Right lobe of liver (tissue), 6 donors: ENCODE measurements at regions not wholly inside any gene's neighbourhood (a gene's known extent, or its start where the extent isn't known, plus 50 kb on each side); places are given as distances from the start of the nearest gene placed in this dataset.

Experiments used
- ATAC-seq, 4 donors: fragments of 200-7000 bp; cut with Tn5 transposase; one replicate each; pipeline ENCODE4 v1.9.1; 2020; ENCODE audit warnings: mild to moderate bottlenecking in 4 of 4, moderate library complexity in 4 of 4
- DNase-seq, 3 donors: peaks; one replicate each; pipeline ENCODE4 v3.0.0-alpha.2; 2020
- H3K27ac ChIP-seq, 3 donors: fragments of 200-600 bp; one replicate each; pipeline ENCODE4 v1.8.0; 2022
- H3K27me3 ChIP-seq, 2 donors: fragments of 200-600 bp; one replicate each; pipeline ENCODE4 v1.8.0; 2022
- H3K36me3 ChIP-seq, 4 donors: fragments of 200-600 bp; sonication (generic) in 1 of 4; one replicate each; pipeline versions ENCODE4 v1.5.1 to v1.8.0; 2017 to 2022; ENCODE audit warnings: control low read depth in 1 of 4
- H3K4me1 ChIP-seq, 4 donors: fragments of 200-600 bp; sonication (generic) in 1 of 4; one replicate each; pipeline versions ENCODE4 v1.5.1 to v1.8.0; 2017 to 2022; ENCODE audit warnings: control low read depth in 1 of 4
- H3K4me3 ChIP-seq, 3 donors: fragments of 200-600 bp; one replicate each; pipeline ENCODE4 v1.8.0; 2022
- H3K9me3 ChIP-seq, 4 donors: fragments of 200-600 bp; sonication (generic) in 1 of 4; one replicate each; pipeline versions ENCODE4 v1.5.1 to v1.8.0; 2017 to 2022; ENCODE audit warnings: control low read depth in 1 of 4
- POLR2A ChIP-seq: fragments of 450-650 bp; IDR thresholded peaks from one replicate; pipeline ENCODE4 v1.6.1; 2017; ENCODE audit warnings: antibody characterized with exemption, mild to moderate bottlenecking
- WGBS: methylation state at CpG from one replicate; pipeline ENCODE4 v1.1.6; 2018; ENCODE audit warnings: low coverage, low lambda C conversion rate; ENCODE audit not compliant: insufficient coverage; ENCODE audit errors: missing lambda C conversion rate; 5-methylcytosine and 5-hydroxymethylcytosine counted together
- intact Hi-C, 2 donors: fragments of 100-400 bp; cut with DNase I; formaldehyde crosslinking; loops; one replicate each; pipeline versions ENCODE4 v1.11.2 to v1.14.1; 2022
- TF ChIP-seq, protein P1 (sequence below), 4 donors: fragments of 200-600 bp in 3 of 4; fragments of 450-650 bp in 1 of 4; IDR thresholded peaks; one replicate each; pipeline versions ENCODE4 v1.5.1 to v1.8.0; 2016 to 2022; ENCODE audit warnings: antibody characterized with exemption in 4 of 4, mild to moderate bottlenecking in 2 of 4
- donor health status: DM: no; HTN: yes; CAD: no.
- donor health status: DM: no; HTN: no; CAD: no.
- donor health status: DM: no; HTN: no; CAD: no.
- donor health status: DM: no; HTN: yes; CAD: no.
- donor health status: DM: no; HTN: yes; CAD: no.

DNA sequence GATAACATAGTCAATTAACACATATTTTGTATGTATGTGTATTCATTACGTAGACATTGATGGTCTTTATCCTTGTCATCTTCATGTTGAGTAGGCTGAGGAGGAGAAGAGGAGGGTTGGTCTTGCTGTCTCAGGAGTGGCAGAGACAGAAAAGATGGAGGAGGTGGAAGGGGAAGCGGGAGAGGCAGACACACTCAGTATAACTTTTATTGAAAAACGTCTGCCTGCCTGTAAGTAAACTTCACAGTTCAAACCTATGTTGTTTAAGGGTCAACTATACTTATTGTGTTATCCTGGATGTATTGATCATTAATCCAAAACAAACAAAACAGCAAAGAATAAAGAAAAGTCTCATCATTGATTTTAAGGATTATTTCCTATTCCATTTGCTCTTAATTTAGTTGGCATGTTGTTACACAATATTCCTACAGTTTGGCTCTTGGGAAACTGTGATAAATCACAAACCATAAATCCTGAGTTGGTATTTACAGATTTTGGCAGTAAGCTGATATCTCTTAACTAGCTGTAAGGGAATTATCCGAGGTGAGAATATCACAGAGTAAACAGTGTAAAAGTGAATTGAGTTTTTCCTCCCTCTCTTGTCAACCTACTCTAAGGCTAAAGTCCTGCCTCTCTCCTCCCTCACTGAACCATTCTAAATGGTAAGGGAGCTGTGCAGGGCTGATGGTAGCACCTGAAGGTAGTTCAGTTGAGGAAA lies 487.2 kb downstream of the SPATA31D1 start:
- H3K36me3 ChIP-seq = no peaks in the 10 kb centered on the region
- no peaks in the 10 kb centered on the region for H3K27me3 ChIP-seq
- H3K4me1 ChIP-seq = no peaks in the 10 kb centered on the region
- 56% methylated on average over 4 of the region's 4 CpGs for WGBS
- ATAC-seq = no peak
- no peak for DNase-seq
- no peak overlapping the region for H3K4me3 ChIP-seq
- TF ChIP-seq, protein P1, sequence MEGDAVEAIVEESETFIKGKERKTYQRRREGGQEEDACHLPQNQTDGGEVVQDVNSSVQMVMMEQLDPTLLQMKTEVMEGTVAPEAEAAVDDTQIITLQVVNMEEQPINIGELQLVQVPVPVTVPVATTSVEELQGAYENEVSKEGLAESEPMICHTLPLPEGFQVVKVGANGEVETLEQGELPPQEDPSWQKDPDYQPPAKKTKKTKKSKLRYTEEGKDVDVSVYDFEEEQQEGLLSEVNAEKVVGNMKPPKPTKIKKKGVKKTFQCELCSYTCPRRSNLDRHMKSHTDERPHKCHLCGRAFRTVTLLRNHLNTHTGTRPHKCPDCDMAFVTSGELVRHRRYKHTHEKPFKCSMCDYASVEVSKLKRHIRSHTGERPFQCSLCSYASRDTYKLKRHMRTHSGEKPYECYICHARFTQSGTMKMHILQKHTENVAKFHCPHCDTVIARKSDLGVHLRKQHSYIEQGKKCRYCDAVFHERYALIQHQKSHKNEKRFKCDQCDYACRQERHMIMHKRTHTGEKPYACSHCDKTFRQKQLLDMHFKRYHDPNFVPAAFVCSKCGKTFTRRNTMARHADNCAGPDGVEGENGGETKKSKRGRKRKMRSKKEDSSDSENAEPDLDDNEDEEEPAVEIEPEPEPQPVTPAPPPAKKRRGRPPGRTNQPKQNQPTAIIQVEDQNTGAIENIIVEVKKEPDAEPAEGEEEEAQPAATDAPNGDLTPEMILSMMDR (IDR thresholded peaks at IDR 0.05) = no peak
- TF ChIP-seq POLR2A = no peak
- no peak overlapping the region for H3K27ac ChIP-seq
- intact Hi-C loops = no loop called here
- H3K9me3 ChIP-seq = no peaks in the 10 kb centered on the region

DNA sequence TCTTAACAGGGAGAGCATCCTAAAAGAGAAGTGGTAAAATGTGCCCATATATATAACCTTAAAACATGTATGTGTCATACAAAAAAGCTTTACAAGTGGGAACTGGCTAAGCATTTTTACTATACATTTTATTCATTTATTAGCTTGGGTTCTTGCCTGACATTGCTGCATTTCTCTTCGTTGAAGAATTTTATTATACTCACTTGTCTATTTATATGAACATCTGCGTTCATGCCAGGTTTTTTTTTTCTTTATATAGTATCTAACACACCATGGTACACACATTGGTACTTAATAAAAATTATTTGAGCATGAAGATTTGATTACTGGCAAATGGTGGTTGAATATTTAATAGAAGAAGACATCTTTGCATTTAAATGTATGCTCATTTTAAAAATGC lies 492.3 kb downstream of the SPATA31D1 start:
- intact Hi-C loops = no loop called here

DNA sequence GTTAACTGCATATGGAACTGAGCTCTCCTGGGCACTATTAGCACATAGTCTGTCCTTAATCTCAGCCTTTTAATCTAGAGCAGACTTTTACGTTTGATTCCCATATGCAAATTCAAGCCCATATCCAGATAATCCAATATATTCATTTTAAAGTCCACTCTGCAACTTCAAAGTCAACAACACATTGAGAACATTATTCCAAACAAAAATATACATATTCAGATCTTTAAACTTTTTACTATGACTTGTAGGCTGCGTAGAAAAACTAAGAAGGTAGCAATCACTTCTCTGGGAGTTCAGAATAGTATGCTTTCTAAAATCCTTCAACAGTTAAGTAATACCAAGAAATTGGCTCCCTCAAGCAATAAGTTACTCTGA lies 499.4 kb downstream of the SPATA31D1 start:
- DNase-seq (no peak), ATAC-seq (no peak)
- Histone ChIP-seq H3K27me3 (no peaks in the 10 kb centered on the region), H3K4me3 (no peak overlapping the region), H3K9me3 (no peaks in the 10 kb centered on the region), H3K4me1 (peaks cover 0 to 23% (median 9%) of the 10 kb centered on the region in 4 donors), H3K27ac (peak overlapping the region; percentile 31 to 88 (median 74)), H3K36me3 (no peaks in the 10 kb centered on the region)
- TF ChIP-seq POLR2A = no peak
- TF ChIP-seq, protein P1 (IDR thresholded peaks at IDR 0.05) = no peak
- 25% methylated on average over 2 of the region's 2 CpGs for WGBS
- intact Hi-C loops = no loop called here

More for the DNA sequence above, 492.3 kb downstream of the SPATA31D1 start:
- Histone ChIP-seq H3K27me3 (no peaks in the 10 kb centered on the region), H3K27ac (no peak overlapping the region), H3K4me1 (no peaks in the 10 kb centered on the region), H3K36me3 (no peaks in the 10 kb centered on the region), H3K9me3 (no peaks in the 10 kb centered on the region), H3K4me3 (no peak overlapping the region)
- TF ChIP-seq, protein P1 (IDR thresholded peaks at IDR 0.05) = no peak
- no peak for TF ChIP-seq POLR2A
- DNase-seq = no peak
- WGBS = 74% methylated on average over 2 of the region's 2 CpGs
- no peak for ATAC-seq

DNA sequence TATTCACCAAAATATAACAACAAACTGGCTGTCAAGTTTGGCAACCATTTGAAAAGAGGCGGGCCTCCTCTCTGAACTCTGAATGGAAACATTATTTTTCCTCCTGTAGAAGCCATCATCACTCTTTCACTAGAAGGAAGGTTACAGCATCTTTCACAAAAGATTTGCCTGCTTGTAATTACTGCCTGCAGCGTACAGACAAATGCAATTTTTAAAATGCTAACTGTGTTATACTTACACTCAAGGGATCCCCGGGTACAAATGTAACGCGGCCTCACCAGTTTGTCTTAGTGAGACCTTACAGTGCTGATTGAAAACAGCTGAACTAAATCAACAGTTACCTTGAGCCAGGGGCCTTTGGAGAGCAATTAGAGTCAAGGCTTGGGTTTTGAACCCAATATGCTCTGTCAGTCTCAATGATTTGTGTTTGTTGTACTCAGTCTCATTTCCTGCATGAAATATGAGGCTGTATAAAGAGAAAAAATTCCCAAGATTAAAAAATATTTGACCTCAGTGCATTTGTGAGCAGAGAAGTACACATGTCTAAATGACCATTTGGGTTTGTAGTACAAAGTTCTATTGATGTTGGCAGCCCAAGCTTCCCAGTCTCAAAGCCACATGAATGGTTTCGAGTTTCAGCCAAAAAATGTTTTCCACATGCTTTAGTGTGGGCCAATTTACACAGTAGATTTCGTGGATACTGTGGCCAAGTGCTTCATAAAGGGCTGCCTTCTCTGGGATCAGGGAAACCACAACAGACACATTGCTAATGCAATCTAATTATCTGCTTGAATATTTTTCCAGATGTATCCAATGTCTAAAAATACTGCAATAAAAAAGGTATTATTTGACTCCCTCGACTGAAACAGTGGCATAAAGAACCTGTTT lies 500.0 kb downstream of the SPATA31D1 start:
- H3K4me3 ChIP-seq = no peak overlapping the region
- intact Hi-C loops = no loop called here
- ATAC-seq (peak; percentile 91 to 94 (median 92)), DNase-seq (peak in 1 of 3 donors; percentile 73)
- WGBS = 15% methylated on average over 8 of the region's 8 CpGs
- peak overlapping the region; percentile 31 to 88 (median 74) for H3K27ac ChIP-seq
- TF ChIP-seq, protein P1 (IDR thresholded peaks at IDR 0.05) = peak in 1 of 4 donors; percentile 3
- TF ChIP-seq POLR2A = no peak
- H3K9me3 ChIP-seq = no peaks in the 10 kb centered on the region
- H3K27me3 ChIP-seq = no peaks in the 10 kb centered on the region
- peaks cover 0 to 23% (median 9%) of the 10 kb centered on the region in 4 donors for H3K4me1 ChIP-seq
- no peaks in the 10 kb centered on the region for H3K36me3 ChIP-seq
